Liver (tissue), 8 donors: ENCODE measurements at regions not wholly inside any gene's neighbourhood (a gene's known extent, or its start where the extent isn't known, plus 50 kb on each side); places are given as distances from the start of the nearest gene placed in this dataset.

Source experiments
- DNase-seq: peaks from one replicate; pipeline ENCODE4 v3.0.0-alpha.2; 2017; ENCODE audit warnings: low spot score
- H3K27ac ChIP-seq, 2 donors: one replicate each; pipeline ENCODE4 v1.7.0; 2013; ENCODE audit warnings: inconsistent platforms in 2 of 2, low read length in 2 of 2, control low read depth in 1 of 2, low read depth in 1 of 2, mild to moderate bottlenecking in 1 of 2
- H3K27me3 ChIP-seq, 4 donors: one replicate each; pipeline versions ENCODE4 v1.6.1 to v1.7.0; 2013; ENCODE audit warnings: low read length in 3 of 4, inconsistent platforms in 1 of 4, mild to moderate bottlenecking in 1 of 4, moderate library complexity in 1 of 4; ENCODE audit not compliant: control insufficient read depth in 4 of 4, insufficient read depth in 4 of 4
- H3K36me3 ChIP-seq, 4 donors: one replicate each; pipeline versions ENCODE4 v1.6.1 to v1.7.0; 2013; ENCODE audit warnings: low read length in 3 of 4, mild to moderate bottlenecking in 3 of 4, low read depth in 1 of 4, moderate library complexity in 1 of 4; ENCODE audit not compliant: control insufficient read depth in 4 of 4, insufficient read depth in 3 of 4
- H3K4me1 ChIP-seq, 4 donors: one replicate each; pipeline versions ENCODE4 v1.6.1 to v1.7.0; 2013; ENCODE audit warnings: low read length in 3 of 4, mild to moderate bottlenecking in 3 of 4, moderate library complexity in 1 of 4; ENCODE audit not compliant: control insufficient read depth in 4 of 4, insufficient read depth in 4 of 4
- H3K4me3 ChIP-seq, 3 donors: one replicate each; pipeline versions ENCODE4 v1.6.1 to v1.7.0; 2013; ENCODE audit warnings: low read length in 3 of 3, control low read depth in 1 of 3, low read depth in 1 of 3, mild to moderate bottlenecking in 1 of 3
- H3K9ac ChIP-seq, 2 donors: one replicate each; pipeline ENCODE4 v1.7.0; 2013; ENCODE audit warnings: low read length in 2 of 2, mild to moderate bottlenecking in 2 of 2, moderate library complexity in 2 of 2, control low read depth in 1 of 2, low read depth in 1 of 2
- H3K9me3 ChIP-seq, 4 donors: one replicate each; pipeline versions ENCODE4 v1.6.1 to v1.7.0; 2013; ENCODE audit warnings: low read length in 3 of 4; ENCODE audit not compliant: control insufficient read depth in 4 of 4
- CTCF ChIP-seq: fragments of 150-350 bp; IDR thresholded peaks from 2 replicates; pipeline ENCODE4 v1.5.1; 2017; ENCODE audit warnings: improper control_type of control experiment, low read depth, low read length; ENCODE audit not compliant: missing input control
- EGR1 ChIP-seq, 2 donors: IDR thresholded peaks; 2 replicates each; pipeline ENCODE4 v1.6.1; 2016 to 2018; ENCODE audit warnings: antibody characterized with exemption in 2 of 2, low read depth in 2 of 2
- FOXA1 ChIP-seq: IDR thresholded peaks from 2 replicates; pipeline ENCODE4 v1.6.1; 2016; ENCODE audit warnings: antibody characterized with exemption
- FOXA2 ChIP-seq: IDR thresholded peaks from 2 replicates; pipeline ENCODE4 v1.6.1; 2016; ENCODE audit warnings: antibody characterized with exemption
- GABPA ChIP-seq, 2 donors: IDR thresholded peaks in 1 of 2; conservative IDR thresholded peaks in 1 of 2; 2 replicates each; pipeline ENCODE4 v1.6.1; 2016; ENCODE audit warnings: antibody characterized with exemption in 2 of 2, mild to moderate bottlenecking in 1 of 2, moderate library complexity in 1 of 2
- HNF4A ChIP-seq, 2 donors: conservative IDR thresholded peaks; 2 replicates each; pipeline ENCODE4 v1.6.1; 2016; ENCODE audit warnings: antibody characterized with exemption in 2 of 2, mild to moderate bottlenecking in 2 of 2
- HNF4G ChIP-seq: IDR thresholded peaks from 2 replicates; pipeline ENCODE4 v1.6.1; 2016; ENCODE audit warnings: antibody characterized with exemption
- JUND ChIP-seq, 2 donors: IDR thresholded peaks; 2 replicates each; pipeline ENCODE4 v1.6.1; 2016; ENCODE audit warnings: antibody characterized with exemption in 2 of 2
- MAX ChIP-seq: IDR thresholded peaks from 2 replicates; pipeline ENCODE4 v1.6.1; 2016; ENCODE audit warnings: antibody characterized with exemption
- NR2F2 ChIP-seq: IDR thresholded peaks from 2 replicates; pipeline ENCODE4 v1.6.1; 2016; ENCODE audit warnings: antibody characterized with exemption
- RAD21 ChIP-seq, 2 donors: IDR thresholded peaks; 2 replicates each; pipeline ENCODE4 v1.6.1; 2016; ENCODE audit warnings: antibody characterized with exemption in 2 of 2, mild to moderate bottlenecking in 2 of 2
- RXRA ChIP-seq, 2 donors: IDR thresholded peaks; 2 replicates each; pipeline ENCODE4 v1.6.1; 2017 to 2018; ENCODE audit warnings: antibody characterized with exemption in 2 of 2, mild to moderate bottlenecking in 1 of 2
- SP1 ChIP-seq: IDR thresholded peaks from 2 replicates; pipeline ENCODE4 v1.6.1; 2018; ENCODE audit warnings: antibody characterized with exemption, mild to moderate bottlenecking
- TAF1 ChIP-seq: conservative IDR thresholded peaks from 2 replicates; pipeline ENCODE4 v1.6.1; 2016; ENCODE audit warnings: antibody characterized with exemption, mild to moderate bottlenecking
- YY1 ChIP-seq: IDR thresholded peaks from 2 replicates; pipeline ENCODE4 v1.6.1; 2016; ENCODE audit warnings: antibody characterized with exemption, mild to moderate bottlenecking
- ZBTB33 ChIP-seq: IDR thresholded peaks from 2 replicates; pipeline ENCODE4 v1.6.1; 2016; ENCODE audit warnings: antibody characterized with exemption
- WGBS: extraction: QIAGEN DNeasy Blood & Tissue Kit; methylation state at CpG from one replicate; pipeline ENCODE4 v1.1.7; 2013; 5-methylcytosine and 5-hydroxymethylcytosine counted together
- TF ChIP-seq, protein P1 (sequence below): IDR thresholded peaks from 2 replicates; pipeline ENCODE4 v1.6.1; 2016; ENCODE audit warnings: antibody characterized with exemption, mild to moderate bottlenecking
- TF ChIP-seq, protein P2 (sequence below): IDR thresholded peaks from 2 replicates; pipeline ENCODE4 v1.6.1; 2016; ENCODE audit warnings: antibody characterized with exemption
- donor health status: healthy.
- donor health status: healthy.
- donor health status: healthy.
- donor health status: healthy.
- donor health status: healthy.

DNA sequence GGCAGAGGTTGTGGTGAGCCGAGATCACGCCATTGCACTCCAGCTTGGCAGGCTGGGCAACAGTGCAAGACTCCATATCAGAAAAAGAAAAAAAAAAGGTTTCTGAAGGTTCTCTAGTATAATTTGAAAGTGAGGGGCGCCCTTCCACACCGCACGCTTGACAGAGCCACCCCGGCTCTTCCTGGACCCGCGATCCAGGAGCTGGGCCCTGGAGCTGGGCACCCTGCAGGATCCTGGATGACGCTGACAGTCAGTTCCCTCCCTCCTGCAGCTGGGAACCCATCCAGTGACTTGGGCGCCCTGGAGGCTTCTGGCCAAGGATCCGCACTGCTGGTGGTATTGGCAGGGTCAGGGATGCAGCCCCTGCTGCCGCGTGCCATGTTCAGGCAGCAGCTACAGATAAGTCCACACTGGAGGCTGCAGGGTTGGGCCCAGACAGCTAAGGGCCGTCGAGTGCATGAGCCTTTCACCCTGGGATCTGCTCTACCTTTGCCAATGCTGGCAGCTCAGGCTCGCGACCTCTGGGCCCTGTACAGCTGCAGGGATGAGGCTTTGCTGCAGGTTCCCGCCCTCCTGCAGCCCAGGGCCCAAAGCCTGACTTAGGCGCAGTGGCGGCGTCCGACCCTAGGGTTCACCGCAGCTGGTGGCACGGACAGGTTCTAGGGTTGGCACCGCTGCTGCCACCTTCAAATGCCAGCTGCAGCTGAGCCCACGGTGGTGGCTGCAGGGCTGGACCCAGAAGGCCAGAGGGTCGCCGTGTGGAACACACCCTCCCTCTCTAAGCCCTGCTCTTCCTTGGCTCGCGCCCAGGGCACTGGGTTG is 110.2 kb downstream of the OR13A1 start (continued):
- TF ChIP-seq MAX (no peak), NR2F2 (no peak), EGR1 (IDR thresholded peaks at IDR 0.05; ENCODE audit: low read depth in 2 of 2) (no peak), YY1 (no peak), TAF1 (no peak)

DNA sequence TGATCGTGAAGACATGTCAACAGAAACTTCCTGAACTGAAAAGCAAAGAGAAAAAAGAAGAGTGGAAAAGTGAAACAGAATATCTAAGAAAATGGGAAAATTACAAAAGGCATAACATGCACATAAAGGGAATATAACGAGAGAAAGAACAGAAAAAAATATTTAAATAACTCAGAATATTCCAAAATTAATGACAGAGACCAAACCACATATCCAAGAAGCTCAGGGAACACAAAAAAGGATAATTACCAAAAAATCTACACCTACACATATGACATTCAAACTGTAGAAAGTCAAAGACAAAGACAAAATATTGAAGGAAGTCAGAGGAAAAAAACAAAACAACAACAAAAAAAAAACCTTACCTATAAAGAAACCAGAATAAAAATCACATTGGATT is 105.5 kb downstream of the OR13A1 start:
- no peak for DNase-seq
- Histone ChIP-seq H3K36me3 (no peaks in the 10 kb centered on the region), H3K27ac (no peak overlapping the region), H3K4me3 (no peak overlapping the region), H3K9ac (no peak overlapping the region), H3K4me1 (no peaks in the 10 kb centered on the region), H3K27me3 (peaks cover 0 to 2% (median 0%) of the 10 kb centered on the region in 4 donors), H3K9me3 (peaks cover 0 to 5% (median 1%) of the 10 kb centered on the region in 4 donors)
- TF ChIP-seq, protein P1, sequence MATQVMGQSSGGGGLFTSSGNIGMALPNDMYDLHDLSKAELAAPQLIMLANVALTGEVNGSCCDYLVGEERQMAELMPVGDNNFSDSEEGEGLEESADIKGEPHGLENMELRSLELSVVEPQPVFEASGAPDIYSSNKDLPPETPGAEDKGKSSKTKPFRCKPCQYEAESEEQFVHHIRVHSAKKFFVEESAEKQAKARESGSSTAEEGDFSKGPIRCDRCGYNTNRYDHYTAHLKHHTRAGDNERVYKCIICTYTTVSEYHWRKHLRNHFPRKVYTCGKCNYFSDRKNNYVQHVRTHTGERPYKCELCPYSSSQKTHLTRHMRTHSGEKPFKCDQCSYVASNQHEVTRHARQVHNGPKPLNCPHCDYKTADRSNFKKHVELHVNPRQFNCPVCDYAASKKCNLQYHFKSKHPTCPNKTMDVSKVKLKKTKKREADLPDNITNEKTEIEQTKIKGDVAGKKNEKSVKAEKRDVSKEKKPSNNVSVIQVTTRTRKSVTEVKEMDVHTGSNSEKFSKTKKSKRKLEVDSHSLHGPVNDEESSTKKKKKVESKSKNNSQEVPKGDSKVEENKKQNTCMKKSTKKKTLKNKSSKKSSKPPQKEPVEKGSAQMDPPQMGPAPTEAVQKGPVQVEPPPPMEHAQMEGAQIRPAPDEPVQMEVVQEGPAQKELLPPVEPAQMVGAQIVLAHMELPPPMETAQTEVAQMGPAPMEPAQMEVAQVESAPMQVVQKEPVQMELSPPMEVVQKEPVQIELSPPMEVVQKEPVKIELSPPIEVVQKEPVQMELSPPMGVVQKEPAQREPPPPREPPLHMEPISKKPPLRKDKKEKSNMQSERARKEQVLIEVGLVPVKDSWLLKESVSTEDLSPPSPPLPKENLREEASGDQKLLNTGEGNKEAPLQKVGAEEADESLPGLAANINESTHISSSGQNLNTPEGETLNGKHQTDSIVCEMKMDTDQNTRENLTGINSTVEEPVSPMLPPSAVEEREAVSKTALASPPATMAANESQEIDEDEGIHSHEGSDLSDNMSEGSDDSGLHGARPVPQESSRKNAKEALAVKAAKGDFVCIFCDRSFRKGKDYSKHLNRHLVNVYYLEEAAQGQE, result no peak
- TF ChIP-seq EGR1 (IDR thresholded peaks at IDR 0.05; ENCODE audit: low read depth in 2 of 2), result no peak
- no peak for TF ChIP-seq NR2F2
- TF ChIP-seq, protein P2, sequence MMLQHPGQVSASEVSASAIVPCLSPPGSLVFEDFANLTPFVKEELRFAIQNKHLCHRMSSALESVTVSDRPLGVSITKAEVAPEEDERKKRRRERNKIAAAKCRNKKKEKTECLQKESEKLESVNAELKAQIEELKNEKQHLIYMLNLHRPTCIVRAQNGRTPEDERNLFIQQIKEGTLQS, result no peak
- TF ChIP-seq CTCF, result no peak
- no peak for TF ChIP-seq TAF1
- TF ChIP-seq GABPA (IDR thresholded peaks at IDR 0.05 in 1 of 2, conservative IDR thresholded peaks at IDR 0.05 in 1 of 2), result no peak
- no peak for TF ChIP-seq YY1
- no peak for TF ChIP-seq HNF4A (conservative IDR thresholded peaks at IDR 0.05)
- TF ChIP-seq RAD21 (IDR thresholded peaks at IDR 0.05), result no peak
- no peak for TF ChIP-seq HNF4G
- no peak for TF ChIP-seq SP1
- no peak for TF ChIP-seq FOXA2
- TF ChIP-seq JUND (IDR thresholded peaks at IDR 0.05), result no peak
- no peak for TF ChIP-seq FOXA1
- TF ChIP-seq RXRA (IDR thresholded peaks at IDR 0.05), result no peak
- no peak for TF ChIP-seq ZBTB33
- no peak for TF ChIP-seq MAX
- 83% methylated on average over 2 of the region's 2 CpGs for WGBS
